LNCaP clone FGC (cell line): ENCODE measurements at regions not wholly inside any gene's neighbourhood (a gene's known extent, or its start where the extent isn't known, plus 50 kb on each side); places are given as distances from the start of the nearest gene placed in this dataset.

Experiments
- DNase-seq: peaks from one replicate; pipeline ENCODE4 v3.0.0-alpha.2; 2011; ENCODE audit warnings: low read depth
- H3K4me3 ChIP-seq: 2 replicates; pipeline ENCODE4 v1.5.1; 2011; ENCODE audit warnings: mild to moderate bottlenecking, low read depth, low read length, control low read depth
- CTCF ChIP-seq: IDR thresholded peaks from 2 replicates; pipeline ENCODE4 v1.5.1; 2012; ENCODE audit warnings: mild to moderate bottlenecking; ENCODE audit not compliant: control insufficient read depth, insufficient read depth; ENCODE audit errors: extremely low read depth

GRCh38 chr1:67634396-67634935 is 50.5 kb upstream of the GADD45A start:
- H3K4me3 ChIP-seq = no peak overlapping the region
- TF ChIP-seq CTCF = no peak
- DNase-seq = no peak

GRCh38 chr1:67635055-67635809 is 49.8 kb upstream of the GADD45A start:
- H3K4me3 ChIP-seq = no peak overlapping the region
- no peak for DNase-seq
- no peak for TF ChIP-seq CTCF
